Right lobe of liver (tissue), 6 donors: ENCODE measurements at regions not wholly inside any gene's neighbourhood (a gene's known extent, or its start where the extent isn't known, plus 50 kb on each side); places are given as distances from the start of the nearest gene placed in this dataset.

Source experiments
- ATAC-seq, 4 donors: fragments of 200-7000 bp; cut with Tn5 transposase; one replicate each; pipeline ENCODE4 v1.9.1; 2020; ENCODE audit warnings: mild to moderate bottlenecking in 4 of 4, moderate library complexity in 4 of 4
- DNase-seq, 3 donors: peaks; one replicate each; pipeline ENCODE4 v3.0.0-alpha.2; 2020
- H3K27ac ChIP-seq, 3 donors: fragments of 200-600 bp; one replicate each; pipeline ENCODE4 v1.8.0; 2022
- H3K27me3 ChIP-seq, 2 donors: fragments of 200-600 bp; one replicate each; pipeline ENCODE4 v1.8.0; 2022
- H3K36me3 ChIP-seq, 4 donors: fragments of 200-600 bp; sonication (generic) in 1 of 4; one replicate each; pipeline versions ENCODE4 v1.5.1 to v1.8.0; 2017 to 2022; ENCODE audit warnings: control low read depth in 1 of 4
- H3K4me1 ChIP-seq, 4 donors: fragments of 200-600 bp; sonication (generic) in 1 of 4; one replicate each; pipeline versions ENCODE4 v1.5.1 to v1.8.0; 2017 to 2022; ENCODE audit warnings: control low read depth in 1 of 4
- H3K4me3 ChIP-seq, 3 donors: fragments of 200-600 bp; one replicate each; pipeline ENCODE4 v1.8.0; 2022
- H3K9me3 ChIP-seq, 4 donors: fragments of 200-600 bp; sonication (generic) in 1 of 4; one replicate each; pipeline versions ENCODE4 v1.5.1 to v1.8.0; 2017 to 2022; ENCODE audit warnings: control low read depth in 1 of 4
- CTCF ChIP-seq, 4 donors: fragments of 200-600 bp in 3 of 4; fragments of 450-650 bp in 1 of 4; IDR thresholded peaks; one replicate each; pipeline versions ENCODE4 v1.5.1 to v1.8.0; 2016 to 2022; ENCODE audit warnings: antibody characterized with exemption in 4 of 4, mild to moderate bottlenecking in 2 of 4
- POLR2A ChIP-seq: fragments of 450-650 bp; IDR thresholded peaks from one replicate; pipeline ENCODE4 v1.6.1; 2017; ENCODE audit warnings: antibody characterized with exemption, mild to moderate bottlenecking
- WGBS: methylation state at CpG from one replicate; pipeline ENCODE4 v1.1.6; 2018; ENCODE audit warnings: low coverage, low lambda C conversion rate; ENCODE audit not compliant: insufficient coverage; ENCODE audit errors: missing lambda C conversion rate; 5-methylcytosine and 5-hydroxymethylcytosine counted together
- intact Hi-C, 2 donors: fragments of 100-400 bp; cut with DNase I; formaldehyde crosslinking; loops; one replicate each; pipeline versions ENCODE4 v1.11.2 to v1.14.1; 2022
- donor health status: DM: no; HTN: yes; CAD: no.
- donor health status: DM: no; HTN: no; CAD: no.
- donor health status: DM: no; HTN: no; CAD: no.
- donor health status: DM: no; HTN: yes; CAD: no.
- donor health status: DM: no; HTN: yes; CAD: no.

DNA sequence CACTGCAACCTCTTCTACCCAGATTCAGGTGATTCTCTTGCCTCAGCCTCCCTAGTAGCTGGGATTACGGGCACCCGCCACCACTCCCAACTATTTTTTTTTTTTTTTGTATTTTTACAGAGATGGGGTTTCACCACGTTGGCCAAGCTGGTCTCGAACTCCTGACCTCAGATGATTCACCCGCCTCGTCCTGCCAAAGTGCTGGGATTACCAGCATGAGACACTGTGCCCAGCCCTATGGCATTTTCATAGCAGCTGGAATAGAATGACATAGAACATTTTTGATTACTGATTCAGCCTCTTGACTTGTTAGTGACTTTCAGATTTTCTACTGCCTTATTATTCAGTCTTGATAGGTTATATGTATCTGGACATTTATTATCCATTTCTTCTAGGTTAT is 1046.2 kb downstream of the AMY1C start:
- Histone ChIP-seq H3K36me3 (no peaks in the 10 kb centered on the region), H3K9me3 (no peaks in the 10 kb centered on the region), H3K4me3 (no peak overlapping the region), H3K27ac (no peak overlapping the region), H3K27me3 (no peaks in the 10 kb centered on the region), H3K4me1 (no peaks in the 10 kb centered on the region)
- intact Hi-C loops, result no loop called here
- WGBS, result 68% methylated on average over 4 of the region's 6 CpGs
- TF ChIP-seq CTCF (IDR thresholded peaks at IDR 0.05), result no peak
- no peak for TF ChIP-seq POLR2A
- ATAC-seq, result no peak
- DNase-seq, result no peak

DNA sequence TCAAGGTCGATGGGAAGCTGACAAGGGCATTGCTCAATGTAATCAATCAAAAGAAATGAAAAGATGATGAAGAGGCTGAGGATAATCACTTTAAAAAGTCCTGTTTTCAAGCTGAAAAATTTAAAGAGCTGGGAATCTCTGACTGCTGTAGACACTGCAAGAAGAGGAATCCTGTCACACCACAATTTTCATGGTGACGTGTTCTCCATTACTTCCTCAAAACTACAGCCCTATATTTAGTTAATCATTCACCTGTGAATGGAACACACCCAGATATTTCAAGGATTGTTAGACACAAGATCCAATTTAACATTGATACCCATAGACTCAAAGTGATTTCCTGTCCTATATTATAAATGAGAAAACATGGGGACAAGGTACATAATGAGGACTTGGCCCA is 1048.3 kb downstream of the AMY1C start:
- no peak for DNase-seq
- Histone ChIP-seq H3K9me3 (no peaks in the 10 kb centered on the region), H3K4me3 (no peak overlapping the region), H3K4me1 (no peaks in the 10 kb centered on the region), H3K27ac (no peak overlapping the region), H3K36me3 (no peaks in the 10 kb centered on the region), H3K27me3 (no peaks in the 10 kb centered on the region)
- intact Hi-C loops, result no loop called here
- 33% methylated on average over 2 of the region's 2 CpGs for WGBS
- TF ChIP-seq POLR2A (no peak), CTCF (IDR thresholded peaks at IDR 0.05) (no peak)
- no peak for ATAC-seq

GRCh38 chr1:104801344-104801743 is 1051.6 kb downstream of the AMY1C start:
- no peak for TF ChIP-seq CTCF (IDR thresholded peaks at IDR 0.05)
- no peak for TF ChIP-seq POLR2A
- H3K9me3 ChIP-seq, result no peaks in the 10 kb centered on the region
- no peak overlapping the region for H3K27ac ChIP-seq

GRCh38 chr1:104804147-104804546 is 1054.4 kb downstream of the AMY1C start:
- TF ChIP-seq POLR2A (no peak), CTCF (IDR thresholded peaks at IDR 0.05) (no peak)
- WGBS, result 62% methylated on average over 2 of the region's 2 CpGs
- Histone ChIP-seq H3K27ac (no peak overlapping the region), H3K9me3 (no peaks in the 10 kb centered on the region), H3K4me3 (no peak overlapping the region), H3K36me3 (no peaks in the 10 kb centered on the region), H3K27me3 (no peaks in the 10 kb centered on the region), H3K4me1 (no peaks in the 10 kb centered on the region)
- intact Hi-C loops, result no loop called here
- no peak for DNase-seq
- ATAC-seq, result no peak

More at GRCh38 chr1:104801344-104801743, 1051.6 kb downstream of the AMY1C start:
- Histone ChIP-seq H3K27me3 (no peaks in the 10 kb centered on the region), H3K4me3 (no peak overlapping the region), H3K36me3 (no peaks in the 10 kb centered on the region), H3K4me1 (no peaks in the 10 kb centered on the region)
- ATAC-seq (no peak), DNase-seq (no peak)
- 55% methylated on average over 3 of the region's 3 CpGs for WGBS
- intact Hi-C loops, result no loop called here

DNA sequence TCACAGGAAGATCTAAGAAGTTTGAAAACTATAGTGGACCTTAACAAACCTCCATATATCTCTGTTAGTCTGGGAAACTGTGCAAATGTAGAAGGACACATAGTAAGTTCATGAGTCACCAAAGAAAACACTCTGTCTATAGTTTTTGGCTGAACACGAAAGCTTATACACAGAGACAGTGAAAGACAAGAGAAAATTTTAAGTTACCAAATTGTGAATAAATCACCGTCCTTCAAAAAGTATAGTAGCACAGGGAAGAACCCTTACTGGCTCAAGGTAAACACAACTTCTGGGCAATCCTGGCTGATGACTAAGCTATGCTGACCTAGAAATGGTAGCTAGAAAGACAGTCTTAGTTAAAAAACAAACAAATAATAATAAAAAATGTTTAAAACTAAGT is 1057.9 kb downstream of the AMY1C start:
- WGBS, result 56% methylated on average over 2 of the region's 2 CpGs
- no peak overlapping the region for H3K27ac ChIP-seq
- ATAC-seq (no peak), DNase-seq (no peak)
- intact Hi-C loops, result no loop called here
- no peaks in the 10 kb centered on the region for H3K36me3 ChIP-seq
- H3K4me1 ChIP-seq, result no peaks in the 10 kb centered on the region
- H3K9me3 ChIP-seq, result no peaks in the 10 kb centered on the region
- no peaks in the 10 kb centered on the region for H3K27me3 ChIP-seq
- no peak overlapping the region for H3K4me3 ChIP-seq
- TF ChIP-seq POLR2A (no peak), CTCF (IDR thresholded peaks at IDR 0.05) (no peak)
